ENCODE measurements at regions not wholly inside any gene's neighbourhood (a gene's known extent, or its start where the extent isn't known, plus 50 kb on each side); places are given as distances from the start of the nearest gene placed in this dataset.

GRCh38 chr14:85024931-85025330, 505.0 kb upstream of the FLRT2 start:
- TF ChIP-seq POLR2AphosphoS5 (IDR thresholded peaks at IDR 0.05; ENCODE audit: low read depth, low read length) (no peak), CTCF (IDR thresholded peaks at IDR 0.05) (no peak), SIN3A (IDR thresholded peaks at IDR 0.05; ENCODE audit: borderline replicate concordance, insufficient read depth, low read depth, low read length) (no peak), REST (IDR thresholded peaks at IDR 0.05; ENCODE audit: insufficient read depth in 1 of 2, low read depth in 2 of 2, low read length in 1 of 2) (no peak)
